Gastroesophageal sphincter (tissue), 4 donors: ENCODE measurements at regions not wholly inside any gene's neighbourhood (a gene's known extent, or its start where the extent isn't known, plus 50 kb on each side); places are given as distances from the start of the nearest gene placed in this dataset.
"Not testable (repeated sequence)": the region's sequence is repeated elsewhere in the genome, so short reads cannot be mapped to it uniquely, and the experiment has no call there.

Source experiments
- ATAC-seq: fragments of 150-250 bp; one replicate; pipeline ENCODE4 v1.9.1; 2016; ENCODE audit warnings: mild to moderate bottlenecking, moderate library complexity
- H3K27ac ChIP-seq, 4 donors: fragments of 200-600 bp; sonication (generic) in 3 of 4; 1 replicate in 3 of 4; 2 replicates in 1 of 4; pipeline ENCODE4 v1.5.1; 2016 to 2019
- H3K27me3 ChIP-seq: fragments of 200-600 bp; sonication (generic); one replicate; pipeline ENCODE4 v1.5.1; 2019
- H3K36me3 ChIP-seq, 2 donors: fragments of 200-600 bp; sonication (generic); one replicate each; pipeline ENCODE4 v1.5.1; 2019; ENCODE audit warnings: control low read depth in 1 of 2
- H3K4me1 ChIP-seq, 3 donors: fragments of 200-600 bp; sonication (generic); 1 replicate in 2 of 3; 2 replicates in 1 of 3; pipeline ENCODE4 v1.5.1; 2016 to 2019; ENCODE audit warnings: control low read depth in 2 of 3
- H3K4me3 ChIP-seq, 2 donors: fragments of 200-600 bp; sonication (generic); one replicate each; pipeline ENCODE4 v1.5.1; 2019; ENCODE audit warnings: mild to moderate bottlenecking in 1 of 2, moderate library complexity in 1 of 2
- H3K9me3 ChIP-seq, 3 donors: fragments of 200-600 bp; sonication (generic); one replicate each; pipeline ENCODE4 v1.5.1; 2017 to 2019; ENCODE audit warnings: control low read depth in 2 of 3
- EP300 ChIP-seq: sonication (generic); formaldehyde crosslinking; IDR thresholded peaks from one replicate; pipeline ENCODE4 v1.6.1; 2017; ENCODE audit warnings: antibody characterized with exemption, mild to moderate bottlenecking
- POLR2A ChIP-seq, 2 donors: fragments of 450-650 bp; IDR thresholded peaks; one replicate each; pipeline ENCODE4 v1.6.1; 2017; ENCODE audit warnings: antibody characterized with exemption in 2 of 2, mild to moderate bottlenecking in 2 of 2, moderate library complexity in 1 of 2
- POLR2AphosphoS5 ChIP-seq: sonication (generic); formaldehyde crosslinking; IDR thresholded peaks from one replicate; pipeline ENCODE4 v1.6.1; 2017; ENCODE audit warnings: antibody characterized with exemption
- WGBS, 2 donors: methylation state at CpG; one replicate each; pipeline ENCODE4 v1.1.5; 2018; ENCODE audit warnings: low coverage in 1 of 2; 5-methylcytosine and 5-hydroxymethylcytosine counted together
- TF ChIP-seq, protein P1 (sequence below), 4 experiments: fragments of 200-600 bp in 2 of 4; fragments of 450-650 bp in 2 of 4; sonication (generic) in 1 of 4; IDR thresholded peaks; one replicate each; pipeline ENCODE4 v1.5.1; 2017 to 2019; ENCODE audit warnings: antibody characterized with exemption in 4 of 4, mild to moderate bottlenecking in 2 of 4, moderate library complexity in 2 of 4

DNA sequence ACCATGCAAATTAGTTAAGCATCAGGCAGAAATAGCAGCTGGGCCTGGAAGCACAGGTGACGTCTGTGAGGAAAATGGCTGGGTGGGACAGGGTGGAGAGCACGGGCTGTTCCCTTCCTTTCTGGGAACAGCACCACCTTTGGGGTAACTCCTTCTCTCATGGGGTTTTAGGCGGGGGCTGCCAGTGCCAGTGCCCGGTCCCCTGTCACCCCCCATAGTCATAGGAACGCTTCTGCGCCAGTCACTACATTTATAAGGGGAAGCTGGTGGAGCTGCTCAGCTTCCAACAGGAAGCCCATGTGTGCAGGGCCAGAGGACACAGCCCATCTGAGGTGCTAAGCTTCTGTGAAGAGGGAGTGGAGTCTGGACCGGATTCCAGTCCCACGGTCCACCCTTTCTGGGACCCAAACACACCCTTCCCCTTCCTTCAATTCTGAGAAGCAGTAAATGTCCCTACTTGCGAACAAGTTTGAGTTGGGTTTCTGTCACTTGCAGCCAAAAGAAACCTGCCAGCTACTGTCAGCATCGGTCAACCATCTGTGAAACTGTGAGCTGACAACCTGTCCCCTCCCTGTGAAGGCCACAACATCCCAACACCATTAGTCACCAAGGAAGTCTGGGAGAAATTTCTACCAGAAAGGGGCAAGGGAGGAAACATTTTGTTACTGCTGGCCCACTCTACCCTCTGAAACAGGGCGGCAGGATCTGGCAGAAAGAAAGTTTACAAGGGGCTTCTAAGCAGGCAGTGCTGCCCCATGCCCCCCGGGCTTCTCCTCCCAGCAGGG is 86.0 kb upstream of the AMZ2 start:
- H3K27me3 ChIP-seq: no peaks in the 10 kb centered on the region
- 73 to 81% methylated on average over 4 to 6 of the region's 12 CpGs for WGBS, 2 donors
- ATAC-seq: peak; percentile 82

DNA sequence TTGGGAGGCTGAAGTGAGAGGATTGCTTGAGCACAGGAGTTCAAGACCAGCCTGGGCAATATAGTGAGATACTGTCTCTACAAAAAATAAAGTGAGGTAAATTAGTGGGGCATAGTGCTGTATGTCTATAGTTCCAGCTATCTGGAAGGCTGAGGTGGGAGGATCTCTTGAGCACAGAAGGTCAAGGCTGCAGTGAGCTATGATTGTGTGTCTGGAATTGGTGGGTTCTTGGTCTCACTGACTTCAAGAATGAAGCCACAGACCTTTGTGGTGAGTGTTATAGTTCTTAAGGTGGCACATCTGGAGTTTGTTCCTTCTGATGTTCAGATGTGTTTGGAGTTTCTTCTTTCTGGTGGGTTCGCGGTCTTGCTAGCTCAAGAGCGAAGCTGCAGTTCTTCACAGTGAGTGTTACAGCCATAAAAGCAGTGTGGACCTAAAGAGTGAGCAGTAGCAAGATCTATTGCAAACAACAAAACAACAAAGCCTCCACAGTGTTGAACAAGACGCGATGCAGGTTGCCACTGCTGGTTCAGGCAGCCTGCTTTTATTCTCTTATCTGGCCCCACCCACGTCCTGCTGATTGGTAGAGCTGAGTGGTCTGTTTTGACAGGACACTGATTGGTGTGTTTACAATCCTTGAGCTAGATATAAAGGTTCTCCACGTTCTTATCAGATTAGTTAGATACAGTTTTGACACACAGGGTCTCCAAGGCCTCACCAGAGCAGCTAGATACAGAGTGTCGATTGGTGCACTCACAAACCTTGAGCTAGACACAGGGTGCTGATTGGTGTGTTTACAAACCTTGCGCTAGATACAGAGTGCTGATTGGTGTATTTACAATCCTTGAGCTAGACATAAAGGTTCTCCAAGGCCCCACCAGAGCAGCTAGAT is 79.3 kb upstream of the AMZ2 start:
- not testable (repeated sequence) for H3K9me3 ChIP-seq, H3K27me3 ChIP-seq, H3K4me1 ChIP-seq, H3K27ac ChIP-seq, ATAC-seq, H3K4me3 ChIP-seq, H3K36me3 ChIP-seq
- WGBS, 2 donors: 65 to 100% methylated on average over 2 to 4 of the region's 9 CpGs

More for the DNA sequence above, 86.0 kb upstream of the AMZ2 start:
- H3K4me3 ChIP-seq: no peak overlapping the region
- H3K36me3 ChIP-seq: peaks cover 0 to 13% of the 10 kb centered on the region in 2 donors
- H3K27ac ChIP-seq: peak overlapping the region in 2 of 4 donors; percentile 39 to 56
- no peaks in the 10 kb centered on the region for H3K4me1 ChIP-seq
- H3K9me3 ChIP-seq: no peaks in the 10 kb centered on the region
- TF ChIP-seq, protein P1, sequence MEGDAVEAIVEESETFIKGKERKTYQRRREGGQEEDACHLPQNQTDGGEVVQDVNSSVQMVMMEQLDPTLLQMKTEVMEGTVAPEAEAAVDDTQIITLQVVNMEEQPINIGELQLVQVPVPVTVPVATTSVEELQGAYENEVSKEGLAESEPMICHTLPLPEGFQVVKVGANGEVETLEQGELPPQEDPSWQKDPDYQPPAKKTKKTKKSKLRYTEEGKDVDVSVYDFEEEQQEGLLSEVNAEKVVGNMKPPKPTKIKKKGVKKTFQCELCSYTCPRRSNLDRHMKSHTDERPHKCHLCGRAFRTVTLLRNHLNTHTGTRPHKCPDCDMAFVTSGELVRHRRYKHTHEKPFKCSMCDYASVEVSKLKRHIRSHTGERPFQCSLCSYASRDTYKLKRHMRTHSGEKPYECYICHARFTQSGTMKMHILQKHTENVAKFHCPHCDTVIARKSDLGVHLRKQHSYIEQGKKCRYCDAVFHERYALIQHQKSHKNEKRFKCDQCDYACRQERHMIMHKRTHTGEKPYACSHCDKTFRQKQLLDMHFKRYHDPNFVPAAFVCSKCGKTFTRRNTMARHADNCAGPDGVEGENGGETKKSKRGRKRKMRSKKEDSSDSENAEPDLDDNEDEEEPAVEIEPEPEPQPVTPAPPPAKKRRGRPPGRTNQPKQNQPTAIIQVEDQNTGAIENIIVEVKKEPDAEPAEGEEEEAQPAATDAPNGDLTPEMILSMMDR (IDR thresholded peaks at IDR 0.05): no peak
- TF ChIP-seq EP300 (no peak), POLR2A (IDR thresholded peaks at IDR 0.05) (no peak), POLR2AphosphoS5 (no peak)

DNA sequence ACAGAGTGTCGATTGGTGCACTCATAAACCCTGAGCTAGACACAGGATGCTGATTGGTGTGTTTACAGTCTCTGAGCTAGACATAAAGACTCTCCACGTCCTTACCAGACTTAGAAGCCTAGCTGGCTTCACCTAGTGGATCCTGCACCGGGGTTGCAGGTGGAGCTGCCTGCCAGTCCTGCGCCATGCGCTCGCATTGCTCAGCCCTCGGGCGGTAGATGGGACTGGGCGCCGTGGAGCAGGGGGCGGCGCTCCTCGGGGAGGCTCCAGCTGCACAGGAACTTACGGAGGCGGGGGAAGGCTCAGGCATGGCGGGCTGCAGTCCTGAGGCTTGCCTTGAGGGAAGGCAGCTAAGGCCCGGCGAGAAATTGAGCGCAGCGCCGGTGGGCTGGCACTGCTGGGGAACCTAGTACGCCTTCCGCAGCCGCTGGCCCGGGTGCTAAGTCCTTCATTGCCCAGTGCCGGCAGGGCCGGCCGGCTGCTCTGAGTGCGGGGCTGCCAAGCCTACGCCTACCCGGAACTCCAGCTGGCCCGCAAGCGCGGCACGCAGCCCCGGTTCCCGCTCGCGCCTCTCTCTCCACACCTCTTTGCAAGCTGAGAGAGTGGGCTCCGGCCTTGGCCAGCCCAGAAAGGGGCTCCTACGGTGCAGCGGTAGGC is 78.5 kb upstream of the AMZ2 start:
- H3K4me1 ChIP-seq, H3K9me3 ChIP-seq, ATAC-seq, H3K27ac ChIP-seq, H3K36me3 ChIP-seq, H3K27me3 ChIP-seq: not testable (repeated sequence)
- H3K4me3 ChIP-seq: peak overlapping the region in 1 of 2 donors; percentile 6
- WGBS, 2 donors: 80% methylated on average over 2 of the region's 42 CpGs; no CpG with 5 or more reads in 1 of the 2 donors

DNA sequence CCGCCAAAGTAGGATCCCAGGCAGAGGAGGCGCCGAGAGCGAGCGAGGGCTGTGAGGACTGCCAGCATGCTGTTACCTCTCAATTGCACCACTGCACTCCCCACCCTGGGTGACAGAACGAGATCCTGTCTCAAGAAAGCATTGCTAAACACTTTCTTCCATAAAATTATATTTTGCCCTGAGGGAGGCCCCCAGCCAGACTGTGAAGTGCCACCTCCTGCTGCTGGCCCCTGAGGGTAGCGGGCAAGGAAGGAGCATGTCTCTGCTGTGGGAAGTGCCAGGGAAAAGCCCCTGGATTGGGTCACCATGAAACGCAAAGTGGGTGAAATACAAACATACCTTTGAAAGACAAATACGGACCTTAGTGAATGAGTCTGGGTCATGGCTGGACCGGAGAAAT is 78.0 kb upstream of the AMZ2 start:
- Histone ChIP-seq H3K27ac (no peak overlapping the region), H3K27me3 (no peaks in the 10 kb centered on the region), H3K36me3 (peaks cover 0 to 2% of the 10 kb centered on the region in 2 donors), H3K9me3 (no peaks in the 10 kb centered on the region), H3K4me3 (no peak overlapping the region), H3K4me1 (peaks cover 0 to 5% (median 0%) of the 10 kb centered on the region in 3 donors)
- 56 to 82% methylated on average over 3 to 9 of the region's 10 CpGs for WGBS, 2 donors
- ATAC-seq: no peak
- no peak for TF ChIP-seq POLR2AphosphoS5
- TF ChIP-seq, protein P1 (IDR thresholded peaks at IDR 0.05): no peak
- no peak for TF ChIP-seq POLR2A (IDR thresholded peaks at IDR 0.05)
- no peak for TF ChIP-seq EP300

DNA sequence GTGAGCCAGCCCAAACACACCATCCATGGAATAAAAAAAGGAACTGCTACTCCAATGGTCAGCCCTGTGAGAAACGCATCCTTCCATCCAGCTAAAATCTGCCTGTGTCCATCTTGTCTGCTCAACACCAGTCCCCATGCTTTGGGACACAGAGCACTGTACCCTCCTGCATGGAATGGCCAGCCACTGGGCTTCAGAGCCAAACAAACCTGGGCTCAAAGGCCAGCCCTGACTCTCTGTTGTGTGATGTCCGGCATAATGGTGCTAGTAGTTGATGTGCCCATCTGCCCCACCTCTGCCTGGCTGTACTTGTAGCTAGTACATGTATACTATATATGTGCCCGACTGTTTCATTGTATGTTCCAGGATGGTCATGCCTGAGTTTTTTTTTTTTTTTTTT is 77.6 kb upstream of the AMZ2 start:
- WGBS, 2 donors: 80% methylated on average over 2 of the region's 3 CpGs; no CpG with 5 or more reads in 1 of the 2 donors
- H3K27me3 ChIP-seq: no peaks in the 10 kb centered on the region
- H3K9me3 ChIP-seq: no peaks in the 10 kb centered on the region
- TF ChIP-seq POLR2A (IDR thresholded peaks at IDR 0.05): no peak
- no peak for TF ChIP-seq POLR2AphosphoS5
- TF ChIP-seq, protein P1 (IDR thresholded peaks at IDR 0.05): no peak
- TF ChIP-seq EP300: no peak
- peaks cover 0 to 6% of the 10 kb centered on the region in 2 donors for H3K36me3 ChIP-seq
- H3K27ac ChIP-seq: no peak overlapping the region
- H3K4me3 ChIP-seq: no peak overlapping the region
- H3K4me1 ChIP-seq: peaks cover 0 to 5% (median 0%) of the 10 kb centered on the region in 3 donors
- no peak for ATAC-seq
